C4-2B (cell line): ENCODE measurements at regions not wholly inside any gene's neighbourhood (a gene's known extent, or its start where the extent isn't known, plus 50 kb on each side); places are given as distances from the start of the nearest gene placed in this dataset.

Experiments
- CTCF ChIP-seq: fragments of 450-650 bp; conservative IDR thresholded peaks from 2 replicates; pipeline ENCODE4 v1.5.1; 2017; ENCODE audit warnings: mild to moderate bottlenecking
- ZFX ChIP-seq: fragments of 450-650 bp; IDR thresholded peaks from 2 replicates; pipeline ENCODE4 v1.6.1; 2017

GRCh38 chr4:33512397-33512796 lies 2731.9 kb downstream of the ARAP2 start:
- TF ChIP-seq CTCF (no peak), ZFX (no peak)
